22Rv1 (cell line): ENCODE measurements at regions not wholly inside any gene's neighbourhood (a gene's known extent, or its start where the extent isn't known, plus 50 kb on each side); places are given as distances from the start of the nearest gene placed in this dataset.

ENCODE experiments used
- ZFX ChIP-seq: fragments of 450-650 bp; IDR thresholded peaks from 2 replicates; pipeline ENCODE4 v1.6.1; 2017; ENCODE audit warnings: antibody characterized with exemption, borderline replicate concordance
- TF ChIP-seq, protein P1 (sequence below): fragments of 450-650 bp; IDR thresholded peaks from 2 replicates; pipeline ENCODE4 v1.5.1; 2017; ENCODE audit warnings: mild to moderate bottlenecking

DNA sequence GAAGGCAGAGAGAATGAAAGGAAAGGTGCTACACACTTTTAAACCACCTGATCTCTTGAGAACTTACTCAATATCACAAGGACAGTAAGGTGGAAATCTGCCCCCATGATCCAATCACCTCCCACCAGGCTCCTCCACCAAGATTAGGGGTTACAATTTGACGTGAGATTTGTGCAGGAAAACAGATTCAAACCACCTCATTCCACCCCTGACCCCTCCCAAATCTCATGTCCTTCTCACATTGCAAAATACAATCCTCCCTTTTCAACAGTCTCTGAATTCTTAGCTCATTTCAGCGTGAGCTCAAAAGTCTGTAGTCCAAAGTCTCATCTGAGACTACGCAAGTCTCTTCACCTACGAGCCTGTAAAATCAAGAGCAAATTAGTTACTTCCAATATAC, 768.3 kb upstream of the COX7C start:
- TF ChIP-seq, protein P1, sequence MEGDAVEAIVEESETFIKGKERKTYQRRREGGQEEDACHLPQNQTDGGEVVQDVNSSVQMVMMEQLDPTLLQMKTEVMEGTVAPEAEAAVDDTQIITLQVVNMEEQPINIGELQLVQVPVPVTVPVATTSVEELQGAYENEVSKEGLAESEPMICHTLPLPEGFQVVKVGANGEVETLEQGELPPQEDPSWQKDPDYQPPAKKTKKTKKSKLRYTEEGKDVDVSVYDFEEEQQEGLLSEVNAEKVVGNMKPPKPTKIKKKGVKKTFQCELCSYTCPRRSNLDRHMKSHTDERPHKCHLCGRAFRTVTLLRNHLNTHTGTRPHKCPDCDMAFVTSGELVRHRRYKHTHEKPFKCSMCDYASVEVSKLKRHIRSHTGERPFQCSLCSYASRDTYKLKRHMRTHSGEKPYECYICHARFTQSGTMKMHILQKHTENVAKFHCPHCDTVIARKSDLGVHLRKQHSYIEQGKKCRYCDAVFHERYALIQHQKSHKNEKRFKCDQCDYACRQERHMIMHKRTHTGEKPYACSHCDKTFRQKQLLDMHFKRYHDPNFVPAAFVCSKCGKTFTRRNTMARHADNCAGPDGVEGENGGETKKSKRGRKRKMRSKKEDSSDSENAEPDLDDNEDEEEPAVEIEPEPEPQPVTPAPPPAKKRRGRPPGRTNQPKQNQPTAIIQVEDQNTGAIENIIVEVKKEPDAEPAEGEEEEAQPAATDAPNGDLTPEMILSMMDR = no peak
- TF ChIP-seq ZFX = no peak
